MM.1S (cell line): ENCODE measurements at regions not wholly inside any gene's neighbourhood (a gene's known extent, or its start where the extent isn't known, plus 50 kb on each side); places are given as distances from the start of the nearest gene placed in this dataset.

ENCODE experiments used
- DNase-seq: peaks from one replicate; pipeline ENCODE4 v3.0.0-alpha.2; 2015
- H2AFZ ChIP-seq: fragments of 300-600 bp; sonication (generic); 2 replicates; pipeline ENCODE4 v1.6.0; 2016; ENCODE audit warnings: antibody characterized with exemption, low read length
- H3F3A ChIP-seq: fragments of 300-600 bp; sonication (generic); 2 replicates; pipeline ENCODE4 v1.6.1; 2016; ENCODE audit warnings: mild to moderate bottlenecking, antibody characterized with exemption, low read length, moderate library complexity, mixed read lengths; ENCODE audit not compliant: insufficient read depth
- H3K27ac ChIP-seq: fragments of 300-600 bp; sonication (generic); 2 replicates; pipeline ENCODE4 v1.5.1; 2016; ENCODE audit warnings: mild to moderate bottlenecking, low read length
- H3K27me3 ChIP-seq: fragments of 300-600 bp; sonication (generic); replicated peaks from 2 replicates; pipeline ENCODE4 v1.6.0; 2016; ENCODE audit warnings: low read length; ENCODE audit not compliant: insufficient read depth
- H3K36me3 ChIP-seq: fragments of 300-600 bp; sonication (generic); replicated peaks from 2 replicates; pipeline ENCODE4 v1.6.1; 2016; ENCODE audit warnings: mild to moderate bottlenecking, low read length, mixed read lengths; ENCODE audit not compliant: insufficient read depth
- H3K4me1 ChIP-seq: fragments of 300-600 bp; sonication (generic); 2 replicates; pipeline ENCODE4 v1.6.1; 2016; ENCODE audit warnings: low read length, mixed read lengths
- H3K4me2 ChIP-seq: fragments of 300-600 bp; sonication (generic); 2 replicates; pipeline ENCODE4 v1.6.0; 2016; ENCODE audit warnings: low read depth, low read length
- H3K4me3 ChIP-seq: fragments of 300-600 bp; sonication (generic); 2 replicates; pipeline ENCODE4 v1.5.1; 2016; ENCODE audit warnings: low read length, mixed read lengths
- H3K79me2 ChIP-seq: fragments of 300-600 bp; sonication (generic); 2 replicates; pipeline ENCODE4 v1.6.1; 2016; ENCODE audit warnings: mixed run types, low read length, mixed read lengths
- H3K9ac ChIP-seq: fragments of 300-600 bp; sonication (generic); 2 replicates; pipeline ENCODE4 v1.6.1; 2016; ENCODE audit warnings: low read length, mixed read lengths
- H3K9me2 ChIP-seq: fragments of 300-600 bp; sonication (generic); replicated peaks from 2 replicates; pipeline ENCODE4 v1.6.1; 2016; ENCODE audit warnings: mild to moderate bottlenecking, low read length, mixed read lengths; ENCODE audit not compliant: insufficient read depth
- H3K9me3 ChIP-seq: fragments of 300-600 bp; sonication (generic); replicated peaks from 2 replicates; pipeline ENCODE4 v1.6.1; 2016; ENCODE audit warnings: mild to moderate bottlenecking, low read length, mixed read lengths; ENCODE audit not compliant: insufficient read depth
- H4K20me1 ChIP-seq: fragments of 300-600 bp; sonication (generic); 2 replicates; pipeline ENCODE4 v1.6.1; 2016; ENCODE audit warnings: mild to moderate bottlenecking, low read length, moderate library complexity, mixed read lengths; ENCODE audit not compliant: insufficient read depth
- EZH2 ChIP-seq: fragments of 300-600 bp; sonication (generic); optimal IDR thresholded peaks from 2 replicates; pipeline ENCODE3; 2017; ENCODE audit warnings: low read depth, mild to moderate bottlenecking, antibody characterized with exemption, low read length, mixed read lengths
- EZH2phosphoT487 ChIP-seq: fragments of 300-600 bp; sonication (generic); IDR thresholded peaks from 2 replicates; pipeline ENCODE4 v1.6.1; 2018; ENCODE audit warnings: antibody characterized with exemption, low read length
- TF ChIP-seq, protein P1 (sequence below): fragments of 300-600 bp; sonication (generic); IDR thresholded peaks from 2 replicates; pipeline ENCODE4 v1.5.1; 2016; ENCODE audit warnings: antibody characterized with exemption, low read length, mixed read lengths

DNA sequence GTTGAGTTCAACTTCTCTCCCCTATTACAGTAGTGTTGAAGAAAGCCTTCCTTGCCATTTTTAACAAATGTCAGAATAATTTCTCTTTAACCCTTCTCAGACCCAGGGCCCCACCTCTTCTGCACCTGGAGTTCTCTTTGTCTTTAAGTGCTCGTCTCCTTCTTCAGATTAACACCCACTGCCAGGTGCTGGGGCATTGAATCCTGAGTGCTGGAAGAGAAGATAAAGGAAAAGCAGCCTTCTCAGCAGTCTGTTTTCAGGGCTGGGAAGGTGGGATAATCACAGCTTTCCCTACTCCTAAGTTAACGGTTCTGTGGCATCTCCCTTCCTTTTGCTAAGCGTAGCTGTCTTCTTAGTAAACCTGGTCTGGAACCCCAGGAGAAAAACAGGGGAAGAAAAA, 114.6 kb upstream of the TAB2 start:
- Histone ChIP-seq H3K9me2 (no peaks in the 10 kb centered on the region), H3K27me3 (no peaks in the 10 kb centered on the region), H3K9ac (no peak overlapping the region), H3K4me1 (peaks cover 24% of the 10 kb centered on the region), H3F3A (no peaks in the 10 kb centered on the region), H3K4me2 (no peak overlapping the region), H3K79me2 (no peaks in the 10 kb centered on the region), H2AFZ (no peak overlapping the region), H3K27ac (no peak overlapping the region), H4K20me1 (no peaks in the 10 kb centered on the region), H3K4me3 (no peak overlapping the region), H3K9me3 (no peaks in the 10 kb centered on the region), H3K36me3 (no peaks in the 10 kb centered on the region)
- no peak for TF ChIP-seq EZH2
- no peak for TF ChIP-seq EZH2phosphoT487
- TF ChIP-seq, protein P1, sequence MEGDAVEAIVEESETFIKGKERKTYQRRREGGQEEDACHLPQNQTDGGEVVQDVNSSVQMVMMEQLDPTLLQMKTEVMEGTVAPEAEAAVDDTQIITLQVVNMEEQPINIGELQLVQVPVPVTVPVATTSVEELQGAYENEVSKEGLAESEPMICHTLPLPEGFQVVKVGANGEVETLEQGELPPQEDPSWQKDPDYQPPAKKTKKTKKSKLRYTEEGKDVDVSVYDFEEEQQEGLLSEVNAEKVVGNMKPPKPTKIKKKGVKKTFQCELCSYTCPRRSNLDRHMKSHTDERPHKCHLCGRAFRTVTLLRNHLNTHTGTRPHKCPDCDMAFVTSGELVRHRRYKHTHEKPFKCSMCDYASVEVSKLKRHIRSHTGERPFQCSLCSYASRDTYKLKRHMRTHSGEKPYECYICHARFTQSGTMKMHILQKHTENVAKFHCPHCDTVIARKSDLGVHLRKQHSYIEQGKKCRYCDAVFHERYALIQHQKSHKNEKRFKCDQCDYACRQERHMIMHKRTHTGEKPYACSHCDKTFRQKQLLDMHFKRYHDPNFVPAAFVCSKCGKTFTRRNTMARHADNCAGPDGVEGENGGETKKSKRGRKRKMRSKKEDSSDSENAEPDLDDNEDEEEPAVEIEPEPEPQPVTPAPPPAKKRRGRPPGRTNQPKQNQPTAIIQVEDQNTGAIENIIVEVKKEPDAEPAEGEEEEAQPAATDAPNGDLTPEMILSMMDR: no peak
- DNase-seq: no peak

DNA sequence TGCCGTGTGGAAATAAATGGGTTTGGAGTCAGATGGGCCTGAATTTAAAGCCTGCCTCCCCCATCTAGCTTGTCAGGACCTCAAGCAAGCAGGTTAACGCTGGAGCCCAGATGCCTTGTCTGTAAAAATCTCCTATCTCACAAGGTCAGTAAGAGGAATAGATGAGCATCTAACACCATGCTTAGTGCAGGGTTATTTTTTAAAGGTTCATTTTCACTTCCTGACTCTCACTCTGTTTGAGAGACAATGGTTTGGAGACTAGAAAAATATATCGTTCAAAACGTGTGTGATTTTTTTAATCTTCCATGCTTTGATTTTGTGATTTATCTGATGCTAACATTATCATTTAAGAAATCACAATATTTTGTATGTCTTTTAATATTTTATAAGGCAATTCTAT, 114.0 kb upstream of the TAB2 start:
- H3K79me2 ChIP-seq: no peaks in the 10 kb centered on the region
- no peaks in the 10 kb centered on the region for H3K9me3 ChIP-seq
- H3K27ac ChIP-seq: no peak overlapping the region
- no peaks in the 10 kb centered on the region for H4K20me1 ChIP-seq
- H2AFZ ChIP-seq: no peak overlapping the region
- H3K9me2 ChIP-seq: no peaks in the 10 kb centered on the region
- no peak for DNase-seq
- H3K36me3 ChIP-seq: no peaks in the 10 kb centered on the region
- H3K4me1 ChIP-seq: peaks cover 18% of the 10 kb centered on the region
- H3K4me3 ChIP-seq: no peak overlapping the region
- TF ChIP-seq, protein P1: no peak
- TF ChIP-seq EZH2: no peak
- TF ChIP-seq EZH2phosphoT487: no peak
- H3K9ac ChIP-seq: no peak overlapping the region
- no peaks in the 10 kb centered on the region for H3F3A ChIP-seq
- no peaks in the 10 kb centered on the region for H3K27me3 ChIP-seq
- H3K4me2 ChIP-seq: no peak overlapping the region

DNA sequence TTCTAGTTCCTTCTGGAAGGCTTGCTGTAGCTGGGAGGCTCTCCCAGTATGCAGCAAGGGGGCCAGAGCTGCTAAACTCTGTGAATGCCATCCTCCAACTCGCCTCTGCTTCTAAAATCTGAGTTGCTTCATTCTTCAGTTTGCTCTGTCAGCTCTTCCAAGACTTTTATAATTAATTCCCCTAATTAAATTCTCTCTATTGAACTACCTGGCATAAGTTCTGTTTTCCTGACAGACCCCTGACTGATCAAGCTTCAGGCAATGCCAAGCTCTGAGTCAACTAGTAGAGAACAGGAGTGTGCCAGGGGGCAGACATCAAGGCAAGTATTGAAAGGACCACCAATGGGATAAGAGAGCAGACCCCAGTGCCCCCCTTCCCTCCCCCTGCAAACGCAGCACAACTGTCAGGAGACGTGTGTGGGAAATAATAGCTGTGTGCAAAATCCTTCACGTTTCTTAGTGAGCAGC, 109.3 kb upstream of the TAB2 start:
- H3F3A ChIP-seq: no peaks in the 10 kb centered on the region
- H3K36me3 ChIP-seq: no peaks in the 10 kb centered on the region
- no peak overlapping the region for H3K9ac ChIP-seq
- no peak overlapping the region for H2AFZ ChIP-seq
- no peak overlapping the region for H3K4me3 ChIP-seq
- no peaks in the 10 kb centered on the region for H3K9me3 ChIP-seq
- H3K9me2 ChIP-seq: no peaks in the 10 kb centered on the region
- TF ChIP-seq EZH2 (no peak), EZH2phosphoT487 (no peak)
- TF ChIP-seq, protein P1: no peak
- 0 out of 2 replicates have a peak, but pooled peaks cover 6% of the 10 kb centered on the region for H3K4me1 ChIP-seq
- no peaks in the 10 kb centered on the region for H3K27me3 ChIP-seq
- no peak overlapping the region for H3K4me2 ChIP-seq
- no peak overlapping the region for H3K27ac ChIP-seq
- no peak for DNase-seq
- no peaks in the 10 kb centered on the region for H4K20me1 ChIP-seq
- H3K79me2 ChIP-seq: no peaks in the 10 kb centered on the region
